BJ (cell line): ENCODE measurements at regions not wholly inside any gene's neighbourhood (a gene's known extent, or its start where the extent isn't known, plus 50 kb on each side); places are given as distances from the start of the nearest gene placed in this dataset.

Source experiments
- CTCF ChIA-PET: fragments of 350-600 bp; formaldehyde crosslinking; extraction: SDS; loops from one replicate; lab custom pipeline; 2021; ENCODE audit warnings: antibody characterized with exemption, inconsistent platforms; lab: Yijun Ruan, JAX
- POLR2A ChIA-PET: fragments of 300-600 bp; sonication (Branson Sonifier 250); formaldehyde crosslinking; extraction: SDS; loops from one replicate; lab custom pipeline; 2021; ENCODE audit warnings: antibody characterized with exemption; lab: Charles Lee
- DNase-seq: peaks from one replicate; pipeline ENCODE4 v3.0.0-alpha.2; 2011; ENCODE audit warnings: low read depth
- H3K27me3 ChIP-seq: 2 replicates; pipeline ENCODE4 v1.6.0; 2011; ENCODE audit warnings: low read length; ENCODE audit not compliant: control insufficient read depth, insufficient read depth
- H3K36me3 ChIP-seq: 2 replicates; pipeline ENCODE4 v1.5.1; 2011; ENCODE audit warnings: low read length; ENCODE audit not compliant: control insufficient read depth, insufficient read depth
- H3K4me3 ChIP-seq: 2 replicates; pipeline ENCODE4 v1.5.1; 2011; ENCODE audit warnings: low read depth, mild to moderate bottlenecking, control low read depth, low read length
- TF ChIP-seq, protein P1 (sequence below): IDR thresholded peaks from 2 replicates; pipeline ENCODE4 v1.5.1; 2011; ENCODE audit warnings: low read depth, mild to moderate bottlenecking, control low read depth, inconsistent platforms, low read length, moderate library complexity; ENCODE audit not compliant: insufficient read depth

DNA sequence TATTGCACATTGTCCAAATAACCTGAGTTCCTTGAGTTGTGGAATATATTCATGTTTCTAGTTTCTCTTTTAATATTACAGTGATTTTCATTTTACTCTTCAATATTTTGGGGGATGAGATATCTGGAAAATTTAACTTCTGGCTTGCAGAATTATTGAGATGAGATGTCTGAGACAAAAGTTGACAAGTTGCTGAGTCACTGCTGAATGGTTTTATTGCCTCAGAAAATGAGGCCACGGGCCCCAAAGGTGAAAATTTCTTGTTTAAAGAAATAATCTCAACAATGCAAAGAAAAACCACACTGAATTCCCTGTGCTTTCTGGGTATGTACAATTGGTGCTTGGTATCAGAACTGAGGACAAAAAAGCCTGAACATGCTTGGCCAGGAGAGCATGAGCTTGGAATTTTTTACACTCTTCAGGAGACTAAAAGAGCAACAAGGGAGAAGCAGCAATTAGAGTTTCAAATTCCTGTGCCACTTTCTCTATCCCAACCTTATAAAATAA is 129.2 kb upstream of the TOM1L1 start:
- POLR2A ChIA-PET = no interaction called here
- no peaks in the 10 kb centered on the region for H3K36me3 ChIP-seq
- TF ChIP-seq, protein P1, sequence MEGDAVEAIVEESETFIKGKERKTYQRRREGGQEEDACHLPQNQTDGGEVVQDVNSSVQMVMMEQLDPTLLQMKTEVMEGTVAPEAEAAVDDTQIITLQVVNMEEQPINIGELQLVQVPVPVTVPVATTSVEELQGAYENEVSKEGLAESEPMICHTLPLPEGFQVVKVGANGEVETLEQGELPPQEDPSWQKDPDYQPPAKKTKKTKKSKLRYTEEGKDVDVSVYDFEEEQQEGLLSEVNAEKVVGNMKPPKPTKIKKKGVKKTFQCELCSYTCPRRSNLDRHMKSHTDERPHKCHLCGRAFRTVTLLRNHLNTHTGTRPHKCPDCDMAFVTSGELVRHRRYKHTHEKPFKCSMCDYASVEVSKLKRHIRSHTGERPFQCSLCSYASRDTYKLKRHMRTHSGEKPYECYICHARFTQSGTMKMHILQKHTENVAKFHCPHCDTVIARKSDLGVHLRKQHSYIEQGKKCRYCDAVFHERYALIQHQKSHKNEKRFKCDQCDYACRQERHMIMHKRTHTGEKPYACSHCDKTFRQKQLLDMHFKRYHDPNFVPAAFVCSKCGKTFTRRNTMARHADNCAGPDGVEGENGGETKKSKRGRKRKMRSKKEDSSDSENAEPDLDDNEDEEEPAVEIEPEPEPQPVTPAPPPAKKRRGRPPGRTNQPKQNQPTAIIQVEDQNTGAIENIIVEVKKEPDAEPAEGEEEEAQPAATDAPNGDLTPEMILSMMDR = no peak
- CTCF ChIA-PET = no interaction called here
- H3K27me3 ChIP-seq = no peaks in the 10 kb centered on the region
- H3K4me3 ChIP-seq = no peak overlapping the region
- no peak for DNase-seq

DNA sequence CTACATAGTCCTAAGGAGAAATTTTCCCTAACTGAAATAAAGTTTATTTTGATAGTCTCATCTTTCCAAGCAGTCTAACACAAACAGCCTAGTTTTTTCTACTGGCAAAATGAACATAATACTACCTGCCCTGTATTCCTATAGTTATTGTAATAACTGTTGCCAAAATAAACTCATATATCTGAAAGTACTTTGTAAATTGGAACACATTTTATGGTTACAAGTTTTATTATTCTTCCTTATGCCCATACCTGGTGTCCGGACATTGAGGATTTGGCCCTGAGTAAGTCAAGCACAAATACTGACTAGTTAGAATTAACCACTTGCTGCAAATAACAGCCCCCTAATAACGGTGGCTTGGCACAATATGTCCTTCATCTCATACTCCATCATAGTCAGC is 120.4 kb upstream of the TOM1L1 start:
- CTCF ChIA-PET = no interaction called here
- Histone ChIP-seq H3K36me3 (no peaks in the 10 kb centered on the region), H3K4me3 (no peak overlapping the region), H3K27me3 (no peaks in the 10 kb centered on the region)
- POLR2A ChIA-PET = no interaction called here
- no peak for DNase-seq
- TF ChIP-seq, protein P1 = no peak

DNA sequence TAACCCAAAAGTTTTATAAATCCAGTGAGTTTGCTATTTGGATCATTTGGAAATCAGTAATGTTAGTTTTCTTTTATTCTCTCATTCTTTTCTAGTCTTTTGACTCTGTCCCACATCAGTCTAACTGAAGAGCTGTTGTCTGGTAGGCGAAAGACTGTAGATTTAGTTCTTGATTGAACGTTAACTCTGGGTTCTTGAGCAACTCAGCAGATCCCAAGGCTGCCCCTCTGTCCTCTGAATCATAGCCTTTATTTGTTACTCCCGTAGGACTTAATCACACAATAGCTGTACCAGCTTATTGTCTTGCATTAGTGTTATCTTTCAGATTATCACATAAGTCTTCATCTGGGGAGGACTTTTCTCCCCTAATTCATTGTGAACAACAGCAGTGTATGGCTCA is 119.3 kb upstream of the TOM1L1 start:
- Histone ChIP-seq H3K27me3 (no peaks in the 10 kb centered on the region), H3K36me3 (no peaks in the 10 kb centered on the region), H3K4me3 (no peak overlapping the region)
- ChIA-PET POLR2A (no interaction called here), CTCF (no interaction called here)
- DNase-seq = no peak
- TF ChIP-seq, protein P1 = no peak

DNA sequence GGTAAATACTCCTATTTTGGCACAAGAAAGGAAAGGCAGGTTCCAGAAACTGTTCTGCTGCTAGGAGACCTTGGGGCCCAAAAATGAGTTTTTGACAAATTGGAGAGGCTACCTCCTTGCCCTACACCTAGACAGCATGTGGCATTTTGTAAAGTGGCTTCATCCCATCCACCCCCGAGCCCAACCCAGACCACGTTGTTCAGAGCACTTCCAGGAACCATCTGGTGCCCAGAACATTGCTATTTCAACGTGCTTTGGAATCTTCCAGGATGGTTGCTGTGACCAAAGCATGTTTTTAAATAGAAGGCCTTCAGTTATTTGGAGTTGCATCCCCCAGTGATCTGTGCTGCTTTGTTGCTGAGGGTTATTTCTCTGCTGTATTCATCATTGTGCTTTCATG is 116.3 kb upstream of the TOM1L1 start:
- no peaks in the 10 kb centered on the region for H3K36me3 ChIP-seq
- H3K4me3 ChIP-seq = no peak overlapping the region
- POLR2A ChIA-PET = no interaction called here
- CTCF ChIA-PET = no interaction called here
- no peaks in the 10 kb centered on the region for H3K27me3 ChIP-seq
- DNase-seq = no peak
- TF ChIP-seq, protein P1 = no peak

DNA sequence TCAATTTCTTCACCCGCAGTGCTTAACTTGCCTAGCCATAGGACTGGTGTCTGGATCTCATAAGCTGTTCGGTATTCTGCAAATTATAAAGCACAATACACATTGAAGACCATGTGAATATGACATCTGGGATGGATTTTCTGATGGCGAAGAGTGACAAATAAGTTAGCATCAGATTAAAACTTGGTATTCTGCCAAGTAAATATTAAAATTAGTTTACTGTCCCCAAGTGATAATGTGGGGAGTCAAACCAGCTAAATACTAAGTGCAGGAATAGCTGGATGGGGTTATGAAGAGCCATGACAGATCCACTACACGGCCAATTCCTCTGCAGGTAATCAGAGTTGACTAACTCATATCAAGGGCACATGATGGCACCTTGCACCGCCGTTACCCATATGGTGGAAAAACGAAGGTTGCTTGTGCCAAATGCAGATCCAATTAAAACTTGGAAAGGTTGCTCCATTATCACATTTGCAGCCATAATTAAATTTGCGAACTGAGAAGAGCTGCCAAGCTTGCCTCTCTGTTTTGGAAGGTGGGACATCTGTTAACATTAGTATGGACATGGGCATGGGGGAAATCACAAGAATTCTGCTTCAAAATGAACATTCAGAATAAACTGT is 114.9 kb upstream of the TOM1L1 start:
- ChIA-PET CTCF (no interaction called here), POLR2A (no interaction called here)
- no peak overlapping the region for H3K4me3 ChIP-seq
- TF ChIP-seq, protein P1 = no peak
- H3K36me3 ChIP-seq = no peaks in the 10 kb centered on the region
- DNase-seq = no peak
- no peaks in the 10 kb centered on the region for H3K27me3 ChIP-seq
